Neuronal stem cell (in vitro differentiated cells): ENCODE measurements at regions not wholly inside any gene's neighbourhood (a gene's known extent, or its start where the extent isn't known, plus 50 kb on each side); places are given as distances from the start of the nearest gene placed in this dataset.

Source experiments
- DNase-seq: peaks from one replicate; pipeline ENCODE4 v3.0.0-alpha.2; 2013; ENCODE audit warnings: low spot score
- H2AFZ ChIP-seq: one replicate; pipeline ENCODE4 v1.6.1; 2013; ENCODE audit warnings: mild to moderate bottlenecking, low read length, inconsistent platforms
- H2AK5ac ChIP-seq: 2 replicates; pipeline ENCODE4 v1.6.1; 2013; ENCODE audit warnings: low read depth, mild to moderate bottlenecking, inconsistent platforms, low read length, moderate library complexity, mixed read lengths
- H2BK120ac ChIP-seq: 2 replicates; pipeline ENCODE4 v1.6.1; 2013; ENCODE audit warnings: low read depth, mild to moderate bottlenecking, inconsistent platforms, low read length, moderate library complexity, mixed read lengths
- H2BK12ac ChIP-seq: one replicate; pipeline ENCODE4 v1.6.1; 2013; ENCODE audit warnings: low read length, inconsistent platforms
- H2BK15ac ChIP-seq: 2 replicates; pipeline ENCODE4 v1.6.1; 2013; ENCODE audit warnings: mild to moderate bottlenecking, low read length, inconsistent platforms, mixed read lengths
- H2BK5ac ChIP-seq: one replicate; pipeline ENCODE4 v1.6.1; 2013; ENCODE audit warnings: inconsistent platforms, mild to moderate bottlenecking, low read length, moderate library complexity
- H3K14ac ChIP-seq: one replicate; pipeline ENCODE4 v1.6.1; 2013; ENCODE audit warnings: low read length, inconsistent platforms
- H3K18ac ChIP-seq: 2 replicates; pipeline ENCODE4 v1.6.1; 2013; ENCODE audit warnings: low read length, inconsistent platforms
- H3K23ac ChIP-seq: 2 replicates; pipeline ENCODE4 v1.6.1; 2013; ENCODE audit warnings: low read depth, mild to moderate bottlenecking, mixed read lengths, low read length, inconsistent platforms; ENCODE audit not compliant: poor library complexity
- H3K27ac ChIP-seq: replicated peaks from 3 replicates; pipeline ENCODE4 v1.5.1; 2013; ENCODE audit warnings: low read length, inconsistent platforms
- H3K27me3 ChIP-seq, 3 experiments: 2 replicates each; pipeline ENCODE4 v1.6.1; 2013; ENCODE audit warnings: low read length in 3 of 3, mild to moderate bottlenecking in 2 of 3, inconsistent platforms in 1 of 3, low read depth in 1 of 3, mixed read lengths in 1 of 3, moderate library complexity in 1 of 3; ENCODE audit not compliant: control insufficient read depth in 3 of 3, insufficient read depth in 3 of 3
- H3K36me3 ChIP-seq, 2 donors: replicated peaks in 1 of 2; 2 replicates each; pipeline ENCODE4 v1.6.1; 2013; ENCODE audit warnings: low read length in 2 of 2; ENCODE audit not compliant: control insufficient read depth in 2 of 2, insufficient read depth in 2 of 2
- H3K4ac ChIP-seq: 2 replicates; pipeline ENCODE4 v1.6.1; 2013; ENCODE audit warnings: inconsistent platforms, mild to moderate bottlenecking, low read length, moderate library complexity
- H3K4me1 ChIP-seq, 2 donors: 1 replicate in 1 of 2; 2 replicates in 1 of 2; pipeline ENCODE4 v1.6.1; 2013; ENCODE audit warnings: low read length in 2 of 2, low read depth in 1 of 2; ENCODE audit not compliant: control insufficient read depth in 2 of 2, insufficient read depth in 1 of 2
- H3K4me2 ChIP-seq: one replicate; pipeline ENCODE4 v1.6.1; 2013; ENCODE audit warnings: mild to moderate bottlenecking, low read length, inconsistent platforms; ENCODE audit not compliant: insufficient read depth, poor library complexity, severe bottlenecking
- H3K4me3 ChIP-seq, 2 donors: 2 replicates each; pipeline ENCODE4 v1.5.1; 2013; ENCODE audit warnings: low read length in 2 of 2, mild to moderate bottlenecking in 2 of 2, inconsistent platforms in 1 of 2, moderate library complexity in 1 of 2
- H3K79me1 ChIP-seq: one replicate; pipeline ENCODE4 v1.6.1; 2013; ENCODE audit warnings: low read depth, mild to moderate bottlenecking, inconsistent platforms, low read length, moderate library complexity
- H3K9ac ChIP-seq: one replicate; pipeline ENCODE4 v1.6.1; 2013; ENCODE audit warnings: mild to moderate bottlenecking, low read depth, low read length, inconsistent platforms; ENCODE audit not compliant: poor library complexity
- H3K9me3 ChIP-seq, 2 donors: replicated peaks in 1 of 2; 2 replicates each; pipeline versions ENCODE3 to v1.6.1; 2013; ENCODE audit warnings: low read length in 2 of 2, mild to moderate bottlenecking in 2 of 2, inconsistent platforms in 1 of 2, low read depth in 1 of 2, mixed read lengths in 1 of 2, moderate library complexity in 1 of 2; ENCODE audit not compliant: control insufficient read depth in 2 of 2, insufficient read depth in 1 of 2
- H4K8ac ChIP-seq: one replicate; pipeline ENCODE4 v1.6.1; 2013; ENCODE audit warnings: low read depth, mild to moderate bottlenecking, inconsistent platforms, low read length, moderate library complexity
- H4K91ac ChIP-seq: one replicate; pipeline ENCODE4 v1.6.1; 2013; ENCODE audit warnings: low read length, low read depth, mild to moderate bottlenecking, inconsistent platforms; ENCODE audit not compliant: poor library complexity
- WGBS, 2 donors: extraction: QIAGEN DNeasy Blood & Tissue Kit; methylation state at CpG; one replicate each; pipeline ENCODE4 v1.1.7; 2013; ENCODE audit warnings: missing lambda C conversion rate in 2 of 2, mixed read lengths in 1 of 2; ENCODE audit not compliant: insufficient read length in 2 of 2, insufficient replicate concordance in 1 of 2; ENCODE audit errors: extremely low coverage in 2 of 2; 5-methylcytosine and 5-hydroxymethylcytosine counted together

DNA sequence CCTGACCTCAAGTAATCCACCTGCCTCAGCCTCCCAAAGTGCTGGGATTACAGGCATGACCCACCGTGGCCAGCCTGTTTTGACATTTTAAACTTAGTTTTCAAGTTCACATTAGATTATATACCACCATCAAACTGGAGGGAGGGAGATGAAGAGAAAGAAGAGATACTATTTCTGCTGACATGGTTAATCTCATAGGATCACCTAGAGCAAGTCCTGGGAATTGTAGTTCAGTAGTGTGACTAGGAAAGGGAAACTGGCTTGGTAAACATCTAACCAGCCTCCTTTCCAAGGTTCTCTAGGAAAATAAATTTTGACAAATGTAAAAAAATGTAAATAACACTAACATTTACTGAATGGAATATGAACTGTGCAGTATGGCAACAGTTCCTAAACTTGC is 120.5 kb upstream of the ASCC3 start:
- H3K14ac ChIP-seq, result no peak overlapping the region
- H4K91ac ChIP-seq, result no peak overlapping the region
- no peak overlapping the region for H3K27ac ChIP-seq
- no peaks in the 10 kb centered on the region for H3K4me1 ChIP-seq
- H4K8ac ChIP-seq, result no peak overlapping the region
- H3K4me2 ChIP-seq, result no peak overlapping the region
- H3K9ac ChIP-seq, result no peak overlapping the region
- H3K4ac ChIP-seq, result no peak overlapping the region
- no peak overlapping the region for H3K18ac ChIP-seq
- no peak overlapping the region for H2BK15ac ChIP-seq
- no peaks in the 10 kb centered on the region for H3K27me3 ChIP-seq
- H2BK120ac ChIP-seq, result no peak overlapping the region
- no peak overlapping the region for H2BK12ac ChIP-seq
- H2AK5ac ChIP-seq, result no peak overlapping the region
- H3K79me1 ChIP-seq, result no peaks in the 10 kb centered on the region
- WGBS, 2 donors, result no CpG with 5 or more reads among the region's 1 CpG
- no peaks in the 10 kb centered on the region for H3K36me3 ChIP-seq
- H2AFZ ChIP-seq, result no peak overlapping the region
- H2BK5ac ChIP-seq, result no peak overlapping the region
- H3K23ac ChIP-seq, result no peak overlapping the region
- DNase-seq, result no peak
- no peak overlapping the region for H3K4me3 ChIP-seq
- no peaks in the 10 kb centered on the region for H3K9me3 ChIP-seq

DNA sequence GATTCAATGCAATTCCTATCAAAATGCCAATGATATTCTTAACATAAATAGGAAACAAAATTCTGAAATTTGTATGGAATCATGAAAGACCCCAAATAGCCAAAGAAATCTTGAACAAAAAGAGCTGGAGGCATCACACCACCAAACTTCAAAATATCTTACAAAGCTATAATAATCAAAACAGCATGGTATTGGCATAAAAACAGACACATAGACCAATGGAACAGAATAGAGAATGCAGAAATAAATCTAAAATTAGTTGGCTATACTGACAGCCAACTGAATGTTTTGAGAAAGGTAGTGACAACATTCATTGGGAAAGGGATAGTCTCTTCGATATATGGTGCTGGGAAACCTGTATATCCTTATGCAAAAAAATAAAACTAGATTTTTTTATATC is 121.9 kb upstream of the ASCC3 start:
- H4K8ac ChIP-seq, result no peak overlapping the region
- H4K91ac ChIP-seq, result no peak overlapping the region
- no peak overlapping the region for H3K23ac ChIP-seq
- no peaks in the 10 kb centered on the region for H3K36me3 ChIP-seq
- no peak overlapping the region for H3K9ac ChIP-seq
- no peak overlapping the region for H3K4me2 ChIP-seq
- no peak overlapping the region for H2BK15ac ChIP-seq
- no peaks in the 10 kb centered on the region for H3K79me1 ChIP-seq
- H2BK120ac ChIP-seq, result no peak overlapping the region
- no peak overlapping the region for H3K14ac ChIP-seq
- H3K27me3 ChIP-seq, result no peaks in the 10 kb centered on the region
- H2AFZ ChIP-seq, result no peak overlapping the region
- no peaks in the 10 kb centered on the region for H3K4me1 ChIP-seq
- no CpG with 5 or more reads among the region's 1 CpG for WGBS, 2 donors
- H2BK12ac ChIP-seq, result no peak overlapping the region
- no peak for DNase-seq
- no peak overlapping the region for H3K18ac ChIP-seq
- H3K4ac ChIP-seq, result no peak overlapping the region
- H3K4me3 ChIP-seq, result no peak overlapping the region
- no peaks in the 10 kb centered on the region for H3K9me3 ChIP-seq
- H3K27ac ChIP-seq, result no peak overlapping the region
- no peak overlapping the region for H2BK5ac ChIP-seq
- H2AK5ac ChIP-seq, result no peak overlapping the region

GRCh38 chr6:101011186-101011585 is 130.1 kb upstream of the ASCC3 start:
- H3K4me2 ChIP-seq, result no peak overlapping the region
- H2BK5ac ChIP-seq, result no peak overlapping the region
- no peak overlapping the region for H2BK120ac ChIP-seq
- H3K9ac ChIP-seq, result no peak overlapping the region
- no peak overlapping the region for H2BK15ac ChIP-seq
- DNase-seq, result no peak
- H3K4me1 ChIP-seq, result no peaks in the 10 kb centered on the region
- H4K91ac ChIP-seq, result no peak overlapping the region
- H3K79me1 ChIP-seq, result no peaks in the 10 kb centered on the region
- H3K27me3 ChIP-seq, result no peaks in the 10 kb centered on the region
- H3K27ac ChIP-seq, result no peak overlapping the region
- no peak overlapping the region for H3K23ac ChIP-seq
- H3K9me3 ChIP-seq, result no peaks in the 10 kb centered on the region
- H3K36me3 ChIP-seq, result no peaks in the 10 kb centered on the region
- no peak overlapping the region for H4K8ac ChIP-seq
- H2BK12ac ChIP-seq, result no peak overlapping the region
- WGBS, 2 donors, result no CpG with 5 or more reads among the region's 2 CpGs
- no peak overlapping the region for H2AFZ ChIP-seq
- H2AK5ac ChIP-seq, result no peak overlapping the region
- H3K4me3 ChIP-seq, result no peak overlapping the region
- H3K18ac ChIP-seq, result no peak overlapping the region
- no peak overlapping the region for H3K4ac ChIP-seq
- no peak overlapping the region for H3K14ac ChIP-seq

GRCh38 chr6:101013612-101014195 is 132.6 kb upstream of the ASCC3 start:
- Histone ChIP-seq H3K4me2 (no peak overlapping the region), H2BK12ac (no peak overlapping the region), H2BK120ac (no peak overlapping the region), H3K36me3 (no peaks in the 10 kb centered on the region), H3K4ac (no peak overlapping the region), H2BK15ac (no peak overlapping the region), H2AK5ac (no peak overlapping the region), H3K9ac (no peak overlapping the region), H3K23ac (no peak overlapping the region), H3K4me1 (no peaks in the 10 kb centered on the region), H4K8ac (no peak overlapping the region), H3K18ac (no peak overlapping the region), H3K4me3 (no peak overlapping the region), H4K91ac (no peak overlapping the region), H2AFZ (no peak overlapping the region), H3K9me3 (no peaks in the 10 kb centered on the region), H3K14ac (no peak overlapping the region), H3K79me1 (no peaks in the 10 kb centered on the region), H3K27ac (no peak overlapping the region), H2BK5ac (no peak overlapping the region), H3K27me3 (no peaks in the 10 kb centered on the region)
- no peak for DNase-seq
- WGBS, 2 donors, result no CpG with 5 or more reads among the region's 2 CpGs
